DOHH2 (cell line): ENCODE measurements at regions not wholly inside any gene's neighbourhood (a gene's known extent, or its start where the extent isn't known, plus 50 kb on each side); places are given as distances from the start of the nearest gene placed in this dataset.

Experiments
- EZH2phosphoT487 ChIP-seq: fragments of 200-600 bp; sonication (generic); IDR thresholded peaks from 2 replicates; pipeline ENCODE4 v1.6.1; 2017; ENCODE audit warnings: borderline replicate concordance, mild to moderate bottlenecking, antibody characterized with exemption, low read length, moderate library complexity, mixed read lengths
- TF ChIP-seq, protein P1 (sequence below): fragments of 200-600 bp; sonication (generic); IDR thresholded peaks from one replicate; pipeline ENCODE4 v1.5.1; 2014; ENCODE audit warnings: antibody characterized with exemption, mild to moderate bottlenecking, low read depth, low read length; ENCODE audit not compliant: poor library complexity, severe bottlenecking

GRCh38 chr12:92547906-92548305 is 154.9 kb upstream of the PLEKHG7 start:
- no peak for TF ChIP-seq EZH2phosphoT487
- TF ChIP-seq, protein P1, sequence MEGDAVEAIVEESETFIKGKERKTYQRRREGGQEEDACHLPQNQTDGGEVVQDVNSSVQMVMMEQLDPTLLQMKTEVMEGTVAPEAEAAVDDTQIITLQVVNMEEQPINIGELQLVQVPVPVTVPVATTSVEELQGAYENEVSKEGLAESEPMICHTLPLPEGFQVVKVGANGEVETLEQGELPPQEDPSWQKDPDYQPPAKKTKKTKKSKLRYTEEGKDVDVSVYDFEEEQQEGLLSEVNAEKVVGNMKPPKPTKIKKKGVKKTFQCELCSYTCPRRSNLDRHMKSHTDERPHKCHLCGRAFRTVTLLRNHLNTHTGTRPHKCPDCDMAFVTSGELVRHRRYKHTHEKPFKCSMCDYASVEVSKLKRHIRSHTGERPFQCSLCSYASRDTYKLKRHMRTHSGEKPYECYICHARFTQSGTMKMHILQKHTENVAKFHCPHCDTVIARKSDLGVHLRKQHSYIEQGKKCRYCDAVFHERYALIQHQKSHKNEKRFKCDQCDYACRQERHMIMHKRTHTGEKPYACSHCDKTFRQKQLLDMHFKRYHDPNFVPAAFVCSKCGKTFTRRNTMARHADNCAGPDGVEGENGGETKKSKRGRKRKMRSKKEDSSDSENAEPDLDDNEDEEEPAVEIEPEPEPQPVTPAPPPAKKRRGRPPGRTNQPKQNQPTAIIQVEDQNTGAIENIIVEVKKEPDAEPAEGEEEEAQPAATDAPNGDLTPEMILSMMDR, result no peak
